H9 (cell line): ENCODE measurements at regions not wholly inside any gene's neighbourhood (a gene's known extent, or its start where the extent isn't known, plus 50 kb on each side); places are given as distances from the start of the nearest gene placed in this dataset.

Source experiments
- DNase-seq: peaks from one replicate; pipeline ENCODE4 v3.0.0-alpha.2; 2017
- H2AFZ ChIP-seq: one replicate; pipeline ENCODE4 v1.6.1; 2013; ENCODE audit warnings: mild to moderate bottlenecking, low read length, control low read depth, moderate library complexity
- H2AK5ac ChIP-seq: 2 replicates; pipeline ENCODE4 v1.6.1; 2013; ENCODE audit warnings: low read length, control low read depth, mixed read lengths; ENCODE audit not compliant: insufficient read length
- H2BK120ac ChIP-seq: one replicate; pipeline ENCODE4 v1.6.1; 2013; ENCODE audit warnings: low read depth, mild to moderate bottlenecking, low read length, control low read depth, inconsistent platforms; ENCODE audit not compliant: poor library complexity, severe bottlenecking
- H2BK12ac ChIP-seq: 2 replicates; pipeline ENCODE4 v1.6.1; 2013; ENCODE audit warnings: low read length, control low read depth, mixed read lengths, low read depth; ENCODE audit not compliant: insufficient read length
- H2BK15ac ChIP-seq: 2 replicates; pipeline ENCODE4 v1.6.1; 2013; ENCODE audit warnings: low read depth, low read length, control low read depth
- H2BK20ac ChIP-seq: one replicate; pipeline ENCODE4 v1.6.1; 2013; ENCODE audit warnings: low read depth, mild to moderate bottlenecking, low read length, control low read depth, inconsistent platforms; ENCODE audit not compliant: poor library complexity, severe bottlenecking
- H2BK5ac ChIP-seq: 2 replicates; pipeline ENCODE4 v1.6.1; 2013; ENCODE audit warnings: low read length, control low read depth, mixed read lengths; ENCODE audit not compliant: insufficient read length
- H3K14ac ChIP-seq: 2 replicates; pipeline ENCODE4 v1.6.1; 2013; ENCODE audit warnings: low read length, control low read depth; ENCODE audit not compliant: insufficient read depth
- H3K18ac ChIP-seq: 2 replicates; pipeline ENCODE4 v1.6.1; 2013; ENCODE audit warnings: low read depth, mild to moderate bottlenecking, mixed read lengths, low read length, control low read depth; ENCODE audit not compliant: insufficient read length
- H3K23ac ChIP-seq: 2 replicates; pipeline ENCODE4 v1.6.1; 2013; ENCODE audit warnings: low read length, control low read depth, mixed read lengths, low read depth; ENCODE audit not compliant: insufficient read length
- H3K23me2 ChIP-seq: 2 replicates; pipeline ENCODE4 v1.6.1; 2013; ENCODE audit warnings: low read depth, mild to moderate bottlenecking, mixed read lengths, low read length, control low read depth; ENCODE audit not compliant: insufficient read length, poor library complexity, severe bottlenecking
- H3K27ac ChIP-seq: 2 replicates; pipeline ENCODE4 v1.5.1; 2013; ENCODE audit warnings: low read length, control low read depth, mixed read lengths, low read depth; ENCODE audit not compliant: insufficient read length
- H3K27me3 ChIP-seq: 2 replicates; pipeline ENCODE4 v1.6.1; 2013; ENCODE audit warnings: low read length, control low read depth, inconsistent platforms; ENCODE audit not compliant: insufficient read depth
- H3K4ac ChIP-seq: 2 replicates; pipeline ENCODE4 v1.6.1; 2013; ENCODE audit warnings: low read depth, mild to moderate bottlenecking, control low read depth, inconsistent platforms, low read length, moderate library complexity
- H3K4me1 ChIP-seq: 2 replicates; pipeline ENCODE4 v1.6.1; 2013; ENCODE audit warnings: low read length, control low read depth, inconsistent platforms; ENCODE audit not compliant: insufficient read depth
- H3K4me2 ChIP-seq: 2 replicates; pipeline ENCODE4 v1.6.1; 2013; ENCODE audit warnings: low read length, control low read depth, mixed read lengths; ENCODE audit not compliant: insufficient read length, insufficient read depth
- H3K56ac ChIP-seq: 2 replicates; pipeline ENCODE4 v1.6.1; 2013; ENCODE audit warnings: low read depth, mild to moderate bottlenecking, mixed read lengths, low read length, control low read depth; ENCODE audit not compliant: insufficient read length
- H3K79me1 ChIP-seq: 2 replicates; pipeline ENCODE4 v1.6.1; 2013; ENCODE audit warnings: low read depth, mild to moderate bottlenecking, moderate library complexity, low read length, control low read depth, inconsistent platforms; ENCODE audit not compliant: insufficient read depth, poor library complexity, severe bottlenecking
- H3K79me2 ChIP-seq: 2 replicates; pipeline ENCODE4 v1.6.1; 2013; ENCODE audit warnings: low read length, control low read depth, inconsistent platforms; ENCODE audit not compliant: insufficient read depth
- H3K9ac ChIP-seq: 2 replicates; pipeline ENCODE4 v1.6.1; 2013; ENCODE audit warnings: low read length, control low read depth, mixed read lengths; ENCODE audit not compliant: insufficient read length; ENCODE audit errors: extremely low read depth
- H3K9me3 ChIP-seq: one replicate; pipeline ENCODE4 v1.6.1; 2013; ENCODE audit warnings: low read depth, low read length, inconsistent platforms; ENCODE audit not compliant: control insufficient read depth
- H3T11ph ChIP-seq: one replicate; pipeline ENCODE4 v1.6.1; 2013; ENCODE audit warnings: mild to moderate bottlenecking, low read length, control low read depth, inconsistent platforms
- H4K20me1 ChIP-seq: one replicate; pipeline ENCODE4 v1.6.1; 2013; ENCODE audit not compliant: control insufficient read depth, insufficient read length, insufficient read depth
- H4K5ac ChIP-seq: 2 replicates; pipeline ENCODE4 v1.6.1; 2013; ENCODE audit warnings: low read depth, mild to moderate bottlenecking, mixed read lengths, low read length, control low read depth; ENCODE audit not compliant: insufficient read length
- H4K8ac ChIP-seq: replicated peaks from 2 replicates; pipeline ENCODE4 v1.6.1; 2013; ENCODE audit warnings: low read length, control low read depth, mixed read lengths, low read depth; ENCODE audit not compliant: insufficient read length
- H4K91ac ChIP-seq: 2 replicates; pipeline ENCODE4 v1.6.1; 2013; ENCODE audit warnings: low read depth, mild to moderate bottlenecking, moderate library complexity, mixed read lengths, low read length, control low read depth; ENCODE audit not compliant: insufficient read length
- H3K27ac Mint-ChIP-seq, 3 experiments: 2 replicates in 2 of 3; 3 replicates in 1 of 3; pipeline ENCODE4 v1.8.0; 2020 to 2021; ENCODE audit warnings: mixed read lengths in 3 of 3, mild to moderate bottlenecking in 1 of 3, moderate library complexity in 1 of 3
- H3K27me3 Mint-ChIP-seq: 2 replicates; pipeline ENCODE4 v1.8.0; 2021; ENCODE audit warnings: low read depth, mild to moderate bottlenecking, moderate library complexity, mixed read lengths
- H3K36me3 Mint-ChIP-seq, 3 experiments: 2 replicates in 2 of 3; 3 replicates in 1 of 3; pipeline ENCODE4 v1.8.0; 2020 to 2021; ENCODE audit warnings: low read depth in 3 of 3, mixed read lengths in 3 of 3; ENCODE audit not compliant: insufficient read depth in 1 of 3
- H3K4me1 Mint-ChIP-seq, 2 experiments: 2 replicates each; pipeline ENCODE4 v1.8.0; 2020; ENCODE audit warnings: mixed read lengths in 2 of 2
- H3K4me3 Mint-ChIP-seq, 2 experiments: 2 replicates in 1 of 2; 3 replicates in 1 of 2; pipeline ENCODE4 v1.8.0; 2020 to 2021; ENCODE audit warnings: mild to moderate bottlenecking in 2 of 2, mixed read lengths in 2 of 2, moderate library complexity in 1 of 2
- H3K9me3 Mint-ChIP-seq, 2 experiments: 2 replicates in 1 of 2; 3 replicates in 1 of 2; pipeline ENCODE4 v1.8.0; 2020; ENCODE audit warnings: mild to moderate bottlenecking in 2 of 2, mixed read lengths in 2 of 2, moderate library complexity in 1 of 2
- WGBS: extraction: QIAGEN DNeasy Blood & Tissue Kit; methylation state at CpG from one replicate; pipeline ENCODE4 v1.1.7; 2013; ENCODE audit warnings: missing lambda C conversion rate, low lambda C conversion rate, mixed read lengths; ENCODE audit not compliant: insufficient read length; ENCODE audit errors: extremely low coverage; 5-methylcytosine and 5-hydroxymethylcytosine counted together
- TF ChIP-seq, protein P1 (sequence below): fragments of 200-600 bp; sonication (generic); conservative IDR thresholded peaks from 3 replicates; pipeline ENCODE4 v1.8.0; 2021; ENCODE audit warnings: antibody characterized with exemption, mild to moderate bottlenecking

DNA sequence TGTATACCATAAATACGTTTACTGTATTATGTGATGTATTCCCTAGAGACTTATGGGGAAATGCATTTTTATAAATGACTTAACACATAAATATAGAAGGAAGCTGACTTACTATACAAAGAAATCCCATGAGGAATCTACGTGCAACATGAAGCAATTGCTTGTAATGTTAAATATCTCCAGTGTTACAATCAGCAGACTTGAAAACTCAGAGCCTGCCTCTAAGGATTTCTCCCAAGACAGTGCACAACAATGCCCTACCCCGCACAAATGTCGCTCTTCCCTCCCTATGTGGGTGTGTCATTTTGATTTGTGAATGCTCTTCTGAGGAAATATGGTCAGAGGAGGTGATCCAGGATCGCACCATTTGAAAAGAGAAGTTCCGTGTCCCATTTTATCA is 629.0 kb downstream of the NR2F2 start:
- no peak overlapping the region for H3K4me2 ChIP-seq
- Mint-ChIP-seq H3K27ac (no peak overlapping the region), H3K4me3 (no peak overlapping the region), H3K27me3 (peaks cover 4% of the 10 kb centered on the region), H3K36me3 (no peaks in the 10 kb centered on the region), H3K9me3 (no peaks in the 10 kb centered on the region), H3K4me1 (no peaks in the 10 kb centered on the region)
- no peak overlapping the region for H4K91ac ChIP-seq
- no peak overlapping the region for H2BK12ac ChIP-seq
- no peaks in the 10 kb centered on the region for H3K79me2 ChIP-seq
- H2BK20ac ChIP-seq, result no peak overlapping the region
- H3K14ac ChIP-seq, result no peak overlapping the region
- H3K23ac ChIP-seq, result no peak overlapping the region
- no peaks in the 10 kb centered on the region for H3K23me2 ChIP-seq
- H4K8ac ChIP-seq, result no peak overlapping the region
- H3K18ac ChIP-seq, result no peak overlapping the region
- H3K27ac ChIP-seq, result no peak overlapping the region
- H3K4ac ChIP-seq, result no peak overlapping the region
- H3K27me3 ChIP-seq, result no peaks in the 10 kb centered on the region
- no peak overlapping the region for H2AFZ ChIP-seq
- no peaks in the 10 kb centered on the region for H3K4me1 ChIP-seq
- no peak overlapping the region for H2BK5ac ChIP-seq
- WGBS, result no CpG with 5 or more reads among the region's 6 CpGs
- H2BK15ac ChIP-seq, result no peak overlapping the region
- no peak overlapping the region for H3K56ac ChIP-seq
- no peaks in the 10 kb centered on the region for H4K20me1 ChIP-seq
- no peak for DNase-seq
- H3K9me3 ChIP-seq, result no peaks in the 10 kb centered on the region
- no peak overlapping the region for H4K5ac ChIP-seq
- H2BK120ac ChIP-seq, result no peak overlapping the region
- no peaks in the 10 kb centered on the region for H3K79me1 ChIP-seq
- TF ChIP-seq, protein P1, sequence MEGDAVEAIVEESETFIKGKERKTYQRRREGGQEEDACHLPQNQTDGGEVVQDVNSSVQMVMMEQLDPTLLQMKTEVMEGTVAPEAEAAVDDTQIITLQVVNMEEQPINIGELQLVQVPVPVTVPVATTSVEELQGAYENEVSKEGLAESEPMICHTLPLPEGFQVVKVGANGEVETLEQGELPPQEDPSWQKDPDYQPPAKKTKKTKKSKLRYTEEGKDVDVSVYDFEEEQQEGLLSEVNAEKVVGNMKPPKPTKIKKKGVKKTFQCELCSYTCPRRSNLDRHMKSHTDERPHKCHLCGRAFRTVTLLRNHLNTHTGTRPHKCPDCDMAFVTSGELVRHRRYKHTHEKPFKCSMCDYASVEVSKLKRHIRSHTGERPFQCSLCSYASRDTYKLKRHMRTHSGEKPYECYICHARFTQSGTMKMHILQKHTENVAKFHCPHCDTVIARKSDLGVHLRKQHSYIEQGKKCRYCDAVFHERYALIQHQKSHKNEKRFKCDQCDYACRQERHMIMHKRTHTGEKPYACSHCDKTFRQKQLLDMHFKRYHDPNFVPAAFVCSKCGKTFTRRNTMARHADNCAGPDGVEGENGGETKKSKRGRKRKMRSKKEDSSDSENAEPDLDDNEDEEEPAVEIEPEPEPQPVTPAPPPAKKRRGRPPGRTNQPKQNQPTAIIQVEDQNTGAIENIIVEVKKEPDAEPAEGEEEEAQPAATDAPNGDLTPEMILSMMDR, result no peak
- no peak overlapping the region for H3T11ph ChIP-seq
- no peak overlapping the region for H3K9ac ChIP-seq
- H2AK5ac ChIP-seq, result no peak overlapping the region
